ENCODE measurements at regions not wholly inside any gene's neighbourhood (a gene's known extent, or its start where the extent isn't known, plus 50 kb on each side); places are given as distances from the start of the nearest gene placed in this dataset.

GRCh38 chr15:47917881-47918280 is 200.6 kb downstream of the SEMA6D start:
- Histone ChIP-seq H3K36me3 (ENCODE audit: low read length) (no peaks in the 10 kb centered on the region), H3K4me2 (ENCODE audit: low read depth, low read length, poor library complexity, severe bottlenecking) (no peak overlapping the region), H3F3A (ENCODE audit: insufficient read depth) (no peaks in the 10 kb centered on the region), H3K4me3 (ENCODE audit: insufficient read depth, low read length, poor library complexity, severe bottlenecking) (no peak overlapping the region), H3K9me3 (ENCODE audit: insufficient read depth, low read length) (no peaks in the 10 kb centered on the region), H3K9me2 (replicated peaks; ENCODE audit: insufficient read depth, low read length) (no peaks in the 10 kb centered on the region), H3K9ac (ENCODE audit: low read length) (no peak overlapping the region), H2AFZ (ENCODE audit: low read depth, low read length, severe bottlenecking) (no peak overlapping the region), H3K27ac (ENCODE audit: low read depth, low read length) (no peak overlapping the region), H4K20me1 (ENCODE audit: low read depth, low read length) (no peaks in the 10 kb centered on the region), H3K27me3 (ENCODE audit: low read length) (no peaks in the 10 kb centered on the region), H3K79me2 (ENCODE audit: insufficient read depth, low read length) (no peaks in the 10 kb centered on the region)
- TF ChIP-seq CTCF (IDR thresholded peaks at IDR 0.05; ENCODE audit: insufficient read depth, low read length, poor library complexity, severe bottlenecking) (no peak), EZH2phosphoT487 (conservative IDR thresholded peaks at IDR 0.05; ENCODE audit: low read length) (no peak)

- H3K27me3 ChIP-seq (ENCODE audit: low read length): no peaks in the 10 kb centered on the region
- no peak overlapping the region for H3K27ac ChIP-seq (ENCODE audit: low read depth, low read length)
- H3K4me3 ChIP-seq (ENCODE audit: insufficient read depth, low read length, poor library complexity, severe bottlenecking): no peak overlapping the region
- H3K9me3 ChIP-seq (ENCODE audit: insufficient read depth, low read length): no peaks in the 10 kb centered on the region
- no peaks in the 10 kb centered on the region for H3K36me3 ChIP-seq (ENCODE audit: low read length)
- no peaks in the 10 kb centered on the region for H3K79me2 ChIP-seq (ENCODE audit: insufficient read depth, low read length)
- no peak overlapping the region for H2AFZ ChIP-seq (ENCODE audit: low read depth, low read length, severe bottlenecking)
- no peak overlapping the region for H3K9ac ChIP-seq (ENCODE audit: low read length)
- H3F3A ChIP-seq (ENCODE audit: insufficient read depth): no peaks in the 10 kb centered on the region
- no peak overlapping the region for H3K4me2 ChIP-seq (ENCODE audit: low read depth, low read length, poor library complexity, severe bottlenecking)
- no peaks in the 10 kb centered on the region for H3K9me2 ChIP-seq (replicated peaks; ENCODE audit: insufficient read depth, low read length)
- no peak for TF ChIP-seq CTCF (IDR thresholded peaks at IDR 0.05; ENCODE audit: insufficient read depth, low read length, poor library complexity, severe bottlenecking)
- no peak for TF ChIP-seq EZH2phosphoT487 (conservative IDR thresholded peaks at IDR 0.05; ENCODE audit: low read length)
- no peaks in the 10 kb centered on the region for H4K20me1 ChIP-seq (ENCODE audit: low read depth, low read length)
These were observed 201.6 kb downstream of the SEMA6D start for GRCh38 chr15:47918877-47919276.

GRCh38 chr15:47924381-47924780 is 196.4 kb upstream of the SLC24A5 start:
- no peaks in the 10 kb centered on the region for H4K20me1 ChIP-seq (ENCODE audit: low read depth, low read length)
- H3K79me2 ChIP-seq (ENCODE audit: insufficient read depth, low read length): no peaks in the 10 kb centered on the region
- H3K4me3 ChIP-seq (ENCODE audit: insufficient read depth, low read length, poor library complexity, severe bottlenecking): no peak overlapping the region
- H3K9me3 ChIP-seq (ENCODE audit: insufficient read depth, low read length): no peaks in the 10 kb centered on the region
- H3K9me2 ChIP-seq (replicated peaks; ENCODE audit: insufficient read depth, low read length): no peaks in the 10 kb centered on the region
- no peak for TF ChIP-seq EZH2phosphoT487 (conservative IDR thresholded peaks at IDR 0.05; ENCODE audit: low read length)
- no peak for TF ChIP-seq CTCF (IDR thresholded peaks at IDR 0.05; ENCODE audit: insufficient read depth, low read length, poor library complexity, severe bottlenecking)
- H3F3A ChIP-seq (ENCODE audit: insufficient read depth): no peaks in the 10 kb centered on the region
- H3K4me2 ChIP-seq (ENCODE audit: low read depth, low read length, poor library complexity, severe bottlenecking): no peak overlapping the region
- no peaks in the 10 kb centered on the region for H3K36me3 ChIP-seq (ENCODE audit: low read length)
- no peak overlapping the region for H2AFZ ChIP-seq (ENCODE audit: low read depth, low read length, severe bottlenecking)
- H3K9ac ChIP-seq (ENCODE audit: low read length): no peak overlapping the region
- H3K27ac ChIP-seq (ENCODE audit: low read depth, low read length): no peak overlapping the region
- H3K27me3 ChIP-seq (ENCODE audit: low read length): no peaks in the 10 kb centered on the region
